K562 (cell line): ENCODE measurements at regions not wholly inside any gene's neighbourhood (a gene's known extent, or its start where the extent isn't known, plus 50 kb on each side); places are given as distances from the start of the nearest gene placed in this dataset.
"Not testable (repeated sequence)": the region's sequence is repeated elsewhere in the genome, so short reads cannot be mapped to it uniquely, and the experiment has no call there.

Source experiments
- ATAC-seq: fragments of 200-7000 bp; cut with Tn5 transposase; 3 replicates; pipeline ENCODE4 v1.9.1; 2020; ENCODE audit warnings: moderate library complexity
- BruUV-seq: library from RNA; stranded (reverse); fragments of 400-500 nt; replicated peaks from 2 replicates; lab custom pipeline; 2021; lab: Mats Ljungman, UMichigan
- CTCF ChIA-PET: fragments of 300-600 bp; formaldehyde crosslinking; extraction: SDS; loops from one replicate; lab custom pipeline; 2021; ENCODE audit warnings: low intra/inter-chr PET ratio; lab: Yijun Ruan, JAX
- POLR2A ChIA-PET: fragments of 300-600, 350-650 bp; sonication (Branson Sonifier 250); formaldehyde crosslinking; extraction: SDS; loops from one replicate; lab custom pipeline; 2021; ENCODE audit warnings: antibody characterized with exemption, inconsistent platforms; lab: Yijun Ruan, JAX
- DNase-seq, 4 experiments: peaks; one replicate each; pipeline versions ENCODE4 v3.0.0 to v3.0.0-alpha.2; 2011 to 2018; ENCODE audit warnings: low spot score in 3 of 4, mixed read lengths in 3 of 4; ENCODE audit errors: extremely low read depth in 1 of 4
- FAIRE-seq: peaks from 2 replicates; lab custom pipeline; 2011; peaks lifted over from hg19 to GRCh38; lab: Jason Lieb, UNC
- H2AFZ ChIP-seq: 2 replicates; pipeline ENCODE4 v1.6.0; 2011; ENCODE audit warnings: low read depth, low read length, control low read depth, inconsistent platforms
- H3K27ac ChIP-seq: fragments of 200-600 bp; 3 replicates; pipeline ENCODE4 v1.8.0; 2011; ENCODE audit warnings: low read depth, mild to moderate bottlenecking, control low read depth, inconsistent platforms, low read length, moderate library complexity, mixed read lengths; ENCODE audit errors: extremely low read depth
- H3K27me3 ChIP-seq, 2 experiments: fragments of 300-600 bp in 1 of 2; 2 replicates in 1 of 2; 3 replicates in 1 of 2; pipeline versions ENCODE4 v1.6.0 to v1.8.0; 2011; ENCODE audit warnings: inconsistent platforms in 2 of 2, low read length in 2 of 2, mild to moderate bottlenecking in 1 of 2, mixed read lengths in 1 of 2, moderate library complexity in 1 of 2; ENCODE audit not compliant: control insufficient read depth in 2 of 2, insufficient read depth in 2 of 2
- H3K36me3 ChIP-seq: fragments of 300-600 bp; 3 replicates; pipeline ENCODE4 v1.8.0; 2011; ENCODE audit warnings: mild to moderate bottlenecking, low read length, inconsistent platforms; ENCODE audit not compliant: control insufficient read depth, insufficient read depth
- H3K4me1 ChIP-seq, 2 experiments: fragments of 200-600 bp in 1 of 2; replicated peaks in 1 of 2; 2 replicates in 1 of 2; 3 replicates in 1 of 2; pipeline versions ENCODE4 v1.5.1 to v1.8.0; 2011; ENCODE audit warnings: inconsistent platforms in 2 of 2, low read length in 2 of 2, mild to moderate bottlenecking in 1 of 2, mixed read lengths in 1 of 2, moderate library complexity in 1 of 2; ENCODE audit not compliant: control insufficient read depth in 2 of 2, insufficient read depth in 2 of 2
- H3K4me2 ChIP-seq: 2 replicates; pipeline ENCODE4 v1.6.1; 2011; ENCODE audit warnings: low read length, control low read depth, inconsistent platforms, mixed read lengths; ENCODE audit not compliant: insufficient read depth
- H3K4me3 ChIP-seq: fragments of 200-600 bp; sonication (generic), shearing (Covaris generic); 2 replicates; pipeline ENCODE4 v1.5.1; 2016; ENCODE audit warnings: control low read depth, inconsistent platforms
- H3K79me2 ChIP-seq: fragments of 200-600 bp; 3 replicates; pipeline ENCODE4 v1.8.0; 2011; ENCODE audit warnings: low read length, inconsistent platforms; ENCODE audit not compliant: control insufficient read depth, insufficient read depth
- H3K9ac ChIP-seq, 2 experiments: 2 replicates each; pipeline versions ENCODE4 v1.6.0 to v1.6.1; 2011; ENCODE audit warnings: low read depth in 2 of 2, low read length in 2 of 2, control low read depth in 1 of 2, inconsistent platforms in 1 of 2, mild to moderate bottlenecking in 1 of 2, mixed read lengths in 1 of 2; ENCODE audit not compliant: insufficient read depth in 1 of 2
- H3K9me1 ChIP-seq: one replicate; pipeline ENCODE4 v1.6.0; 2011; ENCODE audit warnings: inconsistent platforms, mild to moderate bottlenecking, low read length, moderate library complexity; ENCODE audit not compliant: control insufficient read depth, insufficient read depth
- H3K9me3 ChIP-seq: replicated peaks from 2 replicates; pipeline ENCODE4 v1.5.1; 2011; ENCODE audit warnings: low read depth, low read length, inconsistent platforms; ENCODE audit not compliant: control insufficient read depth, insufficient read depth
- H4K20me1 ChIP-seq: replicated peaks from 2 replicates; pipeline ENCODE4 v1.6.1; 2011; ENCODE audit warnings: low read length, inconsistent platforms, mixed read lengths; ENCODE audit not compliant: control insufficient read depth, insufficient read depth
- POLR2G ChIP-seq: fragments of 200-400 bp; formaldehyde crosslinking; IDR thresholded peaks from 2 replicates; pipeline ENCODE4 v1.6.1; 2017; ENCODE audit warnings: low read depth, mild to moderate bottlenecking, antibody characterized with exemption, low read length, moderate library complexity
- WGBS: fragments of 100-300 bp; shearing (Covaris generic); methylation state at CpG from one replicate; pipeline ENCODE4 v1.1.6; 2016; ENCODE audit warnings: low coverage, mixed read lengths; ENCODE audit not compliant: insufficient coverage; ENCODE audit errors: missing lambda C conversion rate; 5-methylcytosine and 5-hydroxymethylcytosine counted together
- in situ Hi-C: fragments of 300-500 bp; cut with MboI; formaldehyde crosslinking; loops from 4 replicates; pipeline ENCODE4 v1.15.0; 2018; ENCODE audit warnings: inconsistent platforms, mixed read lengths
- intact Hi-C: fragments of 100-400 bp; cut with micrococcal nuclease; formaldehyde crosslinking; loops from 2 replicates; pipeline ENCODE4 v1.14.2; 2022
- TF ChIP-seq, protein P1 (sequence below), 3 experiments: IDR thresholded peaks in 2 of 3; conservative IDR thresholded peaks in 1 of 3; 2 replicates each; pipeline ENCODE4 v1.5.1; 2011 to 2012; ENCODE audit warnings: low read length in 3 of 3, mild to moderate bottlenecking in 3 of 3, control low read depth in 2 of 3, improper control_type of control experiment in 1 of 3, inconsistent platforms in 1 of 3, low read depth in 1 of 3, mixed read lengths in 1 of 3, moderate library complexity in 1 of 3; ENCODE audit not compliant: insufficient read depth in 2 of 3

DNA sequence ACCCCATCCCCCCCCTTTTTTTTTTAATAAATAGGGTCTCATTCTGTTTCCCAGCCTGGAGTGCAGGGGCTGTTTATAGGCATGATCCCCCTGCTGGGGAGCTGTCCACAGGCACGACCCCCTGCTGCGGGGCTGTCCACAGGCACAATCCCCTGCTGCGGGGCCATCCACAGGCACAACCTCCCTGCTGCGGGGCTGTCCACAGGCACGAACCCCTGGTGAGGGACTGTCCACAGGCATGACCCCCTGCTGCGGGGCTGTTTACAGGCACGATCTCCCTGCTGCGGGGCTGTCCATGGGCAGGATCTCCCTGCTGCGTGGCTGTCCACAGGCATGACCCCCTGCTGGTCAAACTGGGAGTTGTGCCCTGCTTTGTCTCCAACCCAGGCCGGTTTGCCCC lies 5290.1 kb upstream of the TPTE start:
- H3K9me1 ChIP-seq, H3K9ac ChIP-seq, H3K27ac ChIP-seq, in situ Hi-C loops, H2AFZ ChIP-seq, H4K20me1 ChIP-seq, H3K4me1 ChIP-seq, H3K4me2 ChIP-seq, BruUV-seq, H3K27me3 ChIP-seq, POLR2A ChIA-PET, H3K4me3 ChIP-seq, H3K9me3 ChIP-seq, intact Hi-C loops, FAIRE-seq, H3K79me2 ChIP-seq, CTCF ChIA-PET: not testable (repeated sequence)
- peaks cover 11% of the 10 kb centered on the region; the same call in 2 of the 3 replicates for H3K36me3 ChIP-seq
- DNase-seq, result peak in 3 of 4 experiments; percentile 6 to 14 (median 11)
- ATAC-seq, result peak; percentile 37; the same call in 2 of the 3 replicates
- TF ChIP-seq, protein P1, sequence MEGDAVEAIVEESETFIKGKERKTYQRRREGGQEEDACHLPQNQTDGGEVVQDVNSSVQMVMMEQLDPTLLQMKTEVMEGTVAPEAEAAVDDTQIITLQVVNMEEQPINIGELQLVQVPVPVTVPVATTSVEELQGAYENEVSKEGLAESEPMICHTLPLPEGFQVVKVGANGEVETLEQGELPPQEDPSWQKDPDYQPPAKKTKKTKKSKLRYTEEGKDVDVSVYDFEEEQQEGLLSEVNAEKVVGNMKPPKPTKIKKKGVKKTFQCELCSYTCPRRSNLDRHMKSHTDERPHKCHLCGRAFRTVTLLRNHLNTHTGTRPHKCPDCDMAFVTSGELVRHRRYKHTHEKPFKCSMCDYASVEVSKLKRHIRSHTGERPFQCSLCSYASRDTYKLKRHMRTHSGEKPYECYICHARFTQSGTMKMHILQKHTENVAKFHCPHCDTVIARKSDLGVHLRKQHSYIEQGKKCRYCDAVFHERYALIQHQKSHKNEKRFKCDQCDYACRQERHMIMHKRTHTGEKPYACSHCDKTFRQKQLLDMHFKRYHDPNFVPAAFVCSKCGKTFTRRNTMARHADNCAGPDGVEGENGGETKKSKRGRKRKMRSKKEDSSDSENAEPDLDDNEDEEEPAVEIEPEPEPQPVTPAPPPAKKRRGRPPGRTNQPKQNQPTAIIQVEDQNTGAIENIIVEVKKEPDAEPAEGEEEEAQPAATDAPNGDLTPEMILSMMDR (IDR thresholded peaks at IDR 0.05 in 2 of 3, conservative IDR thresholded peaks at IDR 0.05 in 1 of 3; ENCODE audit: insufficient read depth in 2 of 3, low read depth in 1 of 3, low read length in 3 of 3), result 0 out of 6 replicates have a peak, but pooled peaks of 1 of the 3 experiments have one; percentile 23
- TF ChIP-seq POLR2G, result peak; percentile 46
- 40% methylated on average over 9 of the region's 10 CpGs for WGBS

DNA sequence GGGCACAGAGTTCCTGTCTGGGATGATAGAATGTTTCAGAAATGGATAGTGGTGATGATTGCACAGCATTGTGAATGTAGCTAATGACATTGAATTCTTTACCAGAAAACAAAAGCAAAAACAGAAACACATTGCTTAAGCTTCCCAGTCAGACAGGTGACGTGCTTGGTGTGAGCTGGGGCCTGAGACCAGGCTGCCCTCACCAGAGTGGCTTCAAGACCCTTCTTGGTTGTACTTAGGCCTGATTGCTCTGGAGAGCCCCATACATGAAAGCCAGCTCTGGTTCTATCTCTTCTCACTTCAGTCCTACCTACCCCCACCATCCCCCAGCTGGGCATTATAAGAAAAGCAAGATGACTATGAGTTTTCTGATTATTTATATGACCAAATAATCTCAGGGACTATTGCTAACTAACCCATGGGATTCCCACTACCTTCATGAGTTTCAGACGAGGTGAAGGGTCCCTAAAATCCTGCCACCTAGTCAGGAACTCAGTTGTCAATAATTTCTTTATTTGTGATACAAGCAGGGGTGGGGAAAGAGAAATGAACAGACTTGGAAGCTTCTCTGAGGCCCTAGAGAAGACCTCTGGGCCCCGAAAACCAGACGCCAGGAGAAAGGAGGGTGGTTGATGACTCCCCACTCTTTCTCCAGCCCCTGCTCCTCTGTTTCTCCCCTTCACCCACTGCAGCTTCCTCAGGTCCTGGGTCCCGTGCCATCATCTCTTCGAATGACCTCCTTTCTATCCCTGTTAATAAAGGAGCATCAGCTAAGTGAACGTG lies 5289.0 kb upstream of the TPTE start:
- intact Hi-C loops, H3K27me3 ChIP-seq, POLR2A ChIA-PET, H3K4me3 ChIP-seq, H3K27ac ChIP-seq, H3K4me1 ChIP-seq, ATAC-seq, H4K20me1 ChIP-seq, BruUV-seq, H3K9me1 ChIP-seq, H3K9ac ChIP-seq, FAIRE-seq, CTCF ChIA-PET, in situ Hi-C loops, H3K79me2 ChIP-seq, H2AFZ ChIP-seq, H3K4me2 ChIP-seq, H3K9me3 ChIP-seq: not testable (repeated sequence)
- WGBS, result 43% methylated on average over 5 of the region's 7 CpGs
- peaks cover 14% of the 10 kb centered on the region; the same call in 2 of the 3 replicates for H3K36me3 ChIP-seq
- DNase-seq, result peak in 2 of 4 experiments; percentile 5 to 9

DNA sequence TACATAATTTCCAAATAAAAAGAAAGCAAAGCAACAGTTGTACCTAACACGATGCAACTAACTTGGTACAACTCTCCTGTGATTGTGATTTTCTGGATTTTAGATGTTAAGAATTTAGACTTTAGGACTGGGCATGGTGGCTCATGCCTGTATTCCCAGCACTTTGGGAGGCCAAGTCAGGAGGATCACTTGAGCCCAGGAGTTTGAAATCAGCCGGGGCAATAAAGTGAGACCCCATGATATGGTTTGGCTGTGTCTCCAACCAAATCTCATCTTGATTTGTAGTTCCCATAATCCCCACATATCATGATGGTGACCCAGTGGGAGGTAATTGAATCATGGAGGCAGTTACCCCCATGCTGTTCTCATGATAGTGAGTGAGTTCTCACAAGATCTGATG lies 5285.6 kb upstream of the TPTE start:
- ATAC-seq, DNase-seq, H3K27me3 ChIP-seq, H3K9ac ChIP-seq, in situ Hi-C loops, FAIRE-seq, H3K27ac ChIP-seq, H3K4me2 ChIP-seq, H3K9me3 ChIP-seq, H3K4me1 ChIP-seq, H4K20me1 ChIP-seq, POLR2A ChIA-PET, CTCF ChIA-PET, intact Hi-C loops, H2AFZ ChIP-seq, H3K9me1 ChIP-seq, BruUV-seq, H3K4me3 ChIP-seq: not testable (repeated sequence)
- Histone ChIP-seq H3K36me3 (peaks cover 25% of the 10 kb centered on the region), H3K79me2 (peaks cover 23% of the 10 kb centered on the region)
- WGBS, result 41% methylated on average over 2 of the region's 2 CpGs
